PC-9 (cell line): ENCODE measurements at regions not wholly inside any gene's neighbourhood (a gene's known extent, or its start where the extent isn't known, plus 50 kb on each side); places are given as distances from the start of the nearest gene placed in this dataset.
A peak's percentile ranks its signal among the peaks of the same experiment; 100 is the strongest.

Experiments used
- BruUV-seq: library from RNA; stranded (reverse); fragments of 400-500 nt; replicated peaks from 2 replicates; lab custom pipeline; 2021; lab: Mats Ljungman, UMichigan
- CTCF ChIA-PET: fragments of 300-600 bp; sonication (Branson Sonifier 250); formaldehyde crosslinking; loops from one replicate; lab custom pipeline; 2022; ENCODE audit warnings: antibody characterized with exemption; lab: Charles Lee
- POLR2A ChIA-PET: fragments of 300-600 bp; sonication (Branson Sonifier 250); formaldehyde crosslinking; loops from one replicate; lab custom pipeline; 2022; ENCODE audit warnings: antibody characterized with exemption; ENCODE audit not compliant: unreplicated experiment; lab: Charles Lee
- DNase-seq, 2 experiments: peaks; one replicate each; pipeline versions ENCODE4 v3.0.0 to v3.0.0-alpha.2; 2015 to 2022; ENCODE audit warnings: mixed read lengths in 1 of 2
- H2AFZ ChIP-seq: fragments of 200-600 bp; sonication (generic); 2 replicates; pipeline ENCODE4 v1.8.1; 2017; ENCODE audit warnings: antibody characterized with exemption
- H3F3A ChIP-seq: fragments of 200-600 bp; sonication (generic); 2 replicates; pipeline ENCODE4 v1.8.1; 2017; ENCODE audit warnings: antibody characterized with exemption, mild to moderate bottlenecking, low read depth; ENCODE audit not compliant: insufficient read depth
- H3K27ac ChIP-seq: fragments of 200-600 bp; sonication (generic); 2 replicates; pipeline ENCODE4 v1.6.1; 2016; ENCODE audit warnings: mixed run types
- H3K27me3 ChIP-seq: fragments of 200-600 bp; sonication (generic); 2 replicates; pipeline ENCODE4 v1.6.1; 2016; ENCODE audit warnings: low read depth, mixed run types; ENCODE audit not compliant: insufficient read depth
- H3K36me3 ChIP-seq: fragments of 200-600 bp; sonication (generic); 2 replicates; pipeline ENCODE4 v1.6.1; 2016; ENCODE audit warnings: low read depth, mixed run types
- H3K4me1 ChIP-seq: fragments of 200-600 bp; sonication (generic); replicated peaks from 2 replicates; pipeline ENCODE4 v1.6.1; 2016; ENCODE audit warnings: mixed run types; ENCODE audit not compliant: insufficient read depth
- H3K4me2 ChIP-seq: fragments of 200-600 bp; sonication (generic); 2 replicates; pipeline ENCODE4 v1.6.1; 2017; ENCODE audit warnings: mixed run types
- H3K4me3 ChIP-seq: fragments of 200-600 bp; sonication (generic); 2 replicates; pipeline ENCODE4 v1.6.1; 2016; ENCODE audit warnings: mixed run types
- H3K79me2 ChIP-seq: fragments of 200-600 bp; sonication (generic); 2 replicates; pipeline ENCODE4 v1.6.1; 2017; ENCODE audit warnings: low read depth, mixed run types
- H3K9me2 ChIP-seq: fragments of 200-600 bp; sonication (generic); 2 replicates; pipeline ENCODE4 v1.8.1; 2017; ENCODE audit warnings: mild to moderate bottlenecking; ENCODE audit not compliant: insufficient read depth
- H3K9me3 ChIP-seq: fragments of 200-600 bp; sonication (generic); 2 replicates; pipeline ENCODE4 v1.8.1; 2016; ENCODE audit warnings: low read depth; ENCODE audit not compliant: insufficient read depth
- H4K20me1 ChIP-seq: fragments of 200-600 bp; sonication (generic); 2 replicates; pipeline ENCODE4 v1.8.1; 2017; ENCODE audit not compliant: insufficient read depth
- CTCF ChIP-seq: fragments of 200-600 bp; sonication (generic); conservative IDR thresholded peaks from 2 replicates; pipeline ENCODE4 v1.6.1; 2017; ENCODE audit warnings: mixed run types, antibody characterized with exemption, mild to moderate bottlenecking, moderate library complexity
- EZH2 ChIP-seq: fragments of 200-600 bp; sonication (generic); IDR thresholded peaks from 2 replicates; pipeline ENCODE4 v1.8.0; 2017; ENCODE audit warnings: antibody characterized with exemption, low read depth
- intact Hi-C: fragments of 100-400 bp; cut with micrococcal nuclease; formaldehyde crosslinking; loops from one replicate; pipeline ENCODE4 v1.10.0; 2022; ENCODE audit not compliant: unreplicated experiment

- peaks cover 59% of the 10 kb centered on the region for H3K4me1 ChIP-seq
- H3K79me2 ChIP-seq, result no peaks in the 10 kb centered on the region
- peak overlapping the region; percentile 27 for H3K4me3 ChIP-seq
- H3K27ac ChIP-seq, result peak overlapping the region; percentile 94
- no peaks in the 10 kb centered on the region for H3K36me3 ChIP-seq
- DNase-seq, result peak; percentile 77 to 100
- no peaks in the 10 kb centered on the region for H4K20me1 ChIP-seq
- H3K9me2 ChIP-seq, result no peaks in the 10 kb centered on the region
- POLR2A ChIA-PET, result interaction anchor here (0.5 to 1.1 kb wide), 4 partner anchors 9 to 392 kb away, joined by 4 to 19 read pairs (median 6); no protein-coding TSS in a partner anchor
- no TSS peak for BruUV-seq
- CTCF ChIA-PET, result interaction anchor here (0.7 kb wide), 1 partner anchor 411 kb away, joined by 4 read pairs; no protein-coding TSS in a partner anchor
- H2AFZ ChIP-seq, result no peak overlapping the region
- intact Hi-C loops, result loop anchor here (1.0 to 10.0 kb wide), 9 partner anchors 9 to 525 kb away; no protein-coding TSS in a partner anchor
- H3K9me3 ChIP-seq, result peaks cover 13% of the 10 kb centered on the region
- no peak for TF ChIP-seq CTCF
- TF ChIP-seq EZH2, result no peak
- no peaks in the 10 kb centered on the region for H3K27me3 ChIP-seq
- H3F3A ChIP-seq, result peaks cover 50% of the 10 kb centered on the region
- H3K4me2 ChIP-seq, result peak overlapping the region; percentile 74
Measured at GRCh38 chr6:113352029-113352801, 504.9 kb upstream of the MARCKS start.

GRCh38 chr6:113352831-113353230, 504.3 kb upstream of the MARCKS start:
- Histone ChIP-seq H3K27ac (peak overlapping the region; percentile 94), H3K36me3 (no peaks in the 10 kb centered on the region), H2AFZ (no peak overlapping the region), H3K9me3 (peaks cover 9% of the 10 kb centered on the region), H3F3A (peaks cover 50% of the 10 kb centered on the region), H3K27me3 (no peaks in the 10 kb centered on the region), H3K79me2 (no peaks in the 10 kb centered on the region), H3K9me2 (no peaks in the 10 kb centered on the region), H3K4me2 (peak overlapping the region; percentile 74), H3K4me1 (peaks cover 55% of the 10 kb centered on the region), H4K20me1 (no peaks in the 10 kb centered on the region), H3K4me3 (peak overlapping the region; percentile 27)
- no peak for TF ChIP-seq EZH2
- TF ChIP-seq CTCF, result no peak
- DNase-seq, result no peak
- CTCF ChIA-PET, result no interaction called here
- TSS peak; percentile 71 for BruUV-seq
- POLR2A ChIA-PET, result no interaction called here
- intact Hi-C loops, result loop anchor here (1.0 to 10.0 kb wide), 9 partner anchors 8 to 524 kb away; no protein-coding TSS in a partner anchor

GRCh38 chr6:113353392-113353791, 503.8 kb upstream of the MARCKS start:
- H3K79me2 ChIP-seq, result no peaks in the 10 kb centered on the region
- intact Hi-C loops, result loop anchor here (2.0 to 10.0 kb wide), 4 partner anchors 141 to 524 kb away; no protein-coding TSS in a partner anchor
- H3K4me1 ChIP-seq, result peaks cover 55% of the 10 kb centered on the region
- H2AFZ ChIP-seq, result peak overlapping the region; percentile 24; the same call in 1 of the 2 replicates
- H3K27ac ChIP-seq, result peak overlapping the region; percentile 94
- BruUV-seq, result no TSS peak
- H4K20me1 ChIP-seq, result no peaks in the 10 kb centered on the region
- no peaks in the 10 kb centered on the region for H3K9me2 ChIP-seq
- peaks cover 7% of the 10 kb centered on the region for H3K9me3 ChIP-seq
- H3K4me2 ChIP-seq, result peak overlapping the region; percentile 74
- CTCF ChIA-PET, result no interaction called here
- no peak for TF ChIP-seq EZH2
- TF ChIP-seq CTCF, result no peak
- no peaks in the 10 kb centered on the region for H3K27me3 ChIP-seq
- H3F3A ChIP-seq, result peaks cover 50% of the 10 kb centered on the region
- H3K4me3 ChIP-seq, result no peak overlapping the region; the same call in 1 of the 2 replicates
- H3K36me3 ChIP-seq, result no peaks in the 10 kb centered on the region
- no peak for DNase-seq
- POLR2A ChIA-PET, result no interaction called here
